Fibroblast of lung (primary cell): ENCODE measurements at regions not wholly inside any gene's neighbourhood (a gene's known extent, or its start where the extent isn't known, plus 50 kb on each side); places are given as distances from the start of the nearest gene placed in this dataset.
"Not testable (repeated sequence)": the region's sequence is repeated elsewhere in the genome, so short reads cannot be mapped to it uniquely, and the experiment has no call there.

Experiments used
- DNase-seq, 2 donors: peaks; one replicate each; pipeline versions ENCODE4 v3.0.0 to v3.0.0-alpha.2; 2010; ENCODE audit warnings: low read depth in 2 of 2
- H2AFZ ChIP-seq: 2 replicates; pipeline ENCODE4 v1.5.1; 2012; ENCODE audit warnings: low read length, control low read depth, inconsistent platforms
- H3K27ac ChIP-seq: 2 replicates; pipeline ENCODE4 v1.5.1; 2011; ENCODE audit warnings: low read length, control low read depth; ENCODE audit not compliant: insufficient read depth
- H3K27me3 ChIP-seq: 2 replicates; pipeline ENCODE4 v1.5.1; 2011; ENCODE audit warnings: mild to moderate bottlenecking, low read length; ENCODE audit not compliant: control insufficient read depth, insufficient read depth
- H3K36me3 ChIP-seq: 2 replicates; pipeline ENCODE4 v1.5.1; 2011; ENCODE audit warnings: low read length; ENCODE audit not compliant: control insufficient read depth, insufficient read depth
- H3K4me1 ChIP-seq: 2 replicates; pipeline ENCODE4 v1.5.1; 2011; ENCODE audit warnings: low read length; ENCODE audit not compliant: control insufficient read depth, insufficient read depth; ENCODE audit errors: extremely low read depth
- H3K4me2 ChIP-seq: 2 replicates; pipeline ENCODE4 v1.5.1; 2011; ENCODE audit warnings: low read length, control low read depth; ENCODE audit not compliant: insufficient read depth; ENCODE audit errors: extremely low read depth
- H3K4me3 ChIP-seq, 4 experiments: fragments of 200-600 bp in 1 of 4; sonication (generic) in 1 of 4; replicated peaks in 1 of 4; 2 replicates each; pipeline ENCODE4 v1.5.1; 2011 to 2016; ENCODE audit warnings: low read length in 4 of 4, low read depth in 3 of 4, mild to moderate bottlenecking in 3 of 4, control low read depth in 2 of 4, inconsistent platforms in 1 of 4, mixed read lengths in 1 of 4; ENCODE audit not compliant: insufficient read depth in 1 of 4; ENCODE audit errors: control extremely low read depth in 1 of 4
- H3K79me2 ChIP-seq: 2 replicates; pipeline ENCODE4 v1.5.1; 2012; ENCODE audit warnings: mild to moderate bottlenecking, low read length, inconsistent platforms; ENCODE audit not compliant: control insufficient read depth, insufficient read depth
- H3K9ac ChIP-seq: 2 replicates; pipeline ENCODE4 v1.5.1; 2011; ENCODE audit warnings: mild to moderate bottlenecking, low read length, control low read depth; ENCODE audit not compliant: insufficient read depth
- H3K9me3 ChIP-seq: 2 replicates; pipeline ENCODE4 v1.5.1; 2012; ENCODE audit warnings: low read depth, low read length; ENCODE audit not compliant: control insufficient read depth, insufficient read depth
- H4K20me1 ChIP-seq: 2 replicates; pipeline ENCODE4 v1.5.1; 2011; ENCODE audit warnings: low read length; ENCODE audit not compliant: control insufficient read depth, insufficient read depth; ENCODE audit errors: extremely low read depth
- EZH2 ChIP-seq: IDR thresholded peaks from 2 replicates; pipeline ENCODE4 v1.5.1; 2012; ENCODE audit warnings: low read length, control low read depth, mild to moderate bottlenecking; ENCODE audit errors: missing control alignments
- TF ChIP-seq, protein P1 (sequence below), 2 donors: IDR thresholded peaks in 1 of 2; conservative IDR thresholded peaks in 1 of 2; 1 replicate in 1 of 2; 2 replicates in 1 of 2; pipeline ENCODE4 v1.5.1; 2011 to 2012; ENCODE audit warnings: low read length in 2 of 2, control low read depth in 1 of 2, inconsistent platforms in 1 of 2, low read depth in 1 of 2, mild to moderate bottlenecking in 1 of 2

DNA sequence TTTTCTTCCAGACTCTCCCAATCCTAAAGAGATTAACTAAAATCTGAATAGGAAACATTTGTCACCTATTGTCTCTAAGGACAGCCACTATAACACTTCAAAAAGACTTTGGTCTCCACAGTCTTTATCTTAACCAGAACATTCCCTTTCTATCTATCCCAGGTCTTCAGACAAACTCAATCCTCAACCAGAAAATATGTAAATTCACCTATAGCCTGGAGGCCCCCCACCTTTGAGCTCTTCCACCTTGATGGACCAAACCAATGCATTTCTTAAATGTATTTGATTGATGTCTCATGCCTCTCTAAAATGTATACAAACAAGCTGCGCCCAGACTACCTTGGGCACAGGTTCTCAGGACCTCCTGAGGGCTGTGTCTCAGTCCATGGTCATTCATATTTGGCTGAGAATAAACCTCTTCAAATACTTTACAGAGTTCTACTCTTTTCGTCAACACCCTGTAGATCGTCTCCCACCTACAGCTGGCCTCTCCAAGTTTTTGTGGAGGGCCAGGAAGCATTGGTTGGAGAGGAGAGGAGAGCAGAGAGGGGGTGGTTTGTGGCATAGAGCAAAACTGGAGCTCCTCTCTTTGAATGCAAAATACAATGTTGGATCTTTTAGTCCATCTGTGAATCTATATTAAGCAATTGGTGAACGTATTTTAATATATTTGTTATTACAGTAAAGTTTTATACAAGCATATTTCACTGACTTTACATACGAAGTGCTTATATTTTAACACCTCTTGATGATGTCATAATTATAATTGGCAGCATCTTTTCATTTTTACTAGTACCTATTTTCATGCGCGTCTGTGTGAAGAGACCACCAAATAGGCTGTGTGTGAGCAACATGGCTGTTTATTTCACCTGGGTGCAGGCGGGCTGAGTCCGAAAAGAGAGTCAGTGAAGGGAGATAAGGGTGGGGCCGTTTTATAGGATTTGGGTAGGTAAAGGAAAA, 230.7 kb upstream of the DUSP10 start:
- Histone ChIP-seq H4K20me1 (no peaks in the 10 kb centered on the region), H3K36me3 (no peaks in the 10 kb centered on the region), H3K4me3 (no peak overlapping the region), H3K4me2 (no peak overlapping the region), H3K9ac (no peak overlapping the region), H2AFZ (no peak overlapping the region), H3K4me1 (no peaks in the 10 kb centered on the region), H3K27ac (no peak overlapping the region), H3K79me2 (no peaks in the 10 kb centered on the region), H3K27me3 (no peaks in the 10 kb centered on the region), H3K9me3 (no peaks in the 10 kb centered on the region)
- TF ChIP-seq, protein P1, sequence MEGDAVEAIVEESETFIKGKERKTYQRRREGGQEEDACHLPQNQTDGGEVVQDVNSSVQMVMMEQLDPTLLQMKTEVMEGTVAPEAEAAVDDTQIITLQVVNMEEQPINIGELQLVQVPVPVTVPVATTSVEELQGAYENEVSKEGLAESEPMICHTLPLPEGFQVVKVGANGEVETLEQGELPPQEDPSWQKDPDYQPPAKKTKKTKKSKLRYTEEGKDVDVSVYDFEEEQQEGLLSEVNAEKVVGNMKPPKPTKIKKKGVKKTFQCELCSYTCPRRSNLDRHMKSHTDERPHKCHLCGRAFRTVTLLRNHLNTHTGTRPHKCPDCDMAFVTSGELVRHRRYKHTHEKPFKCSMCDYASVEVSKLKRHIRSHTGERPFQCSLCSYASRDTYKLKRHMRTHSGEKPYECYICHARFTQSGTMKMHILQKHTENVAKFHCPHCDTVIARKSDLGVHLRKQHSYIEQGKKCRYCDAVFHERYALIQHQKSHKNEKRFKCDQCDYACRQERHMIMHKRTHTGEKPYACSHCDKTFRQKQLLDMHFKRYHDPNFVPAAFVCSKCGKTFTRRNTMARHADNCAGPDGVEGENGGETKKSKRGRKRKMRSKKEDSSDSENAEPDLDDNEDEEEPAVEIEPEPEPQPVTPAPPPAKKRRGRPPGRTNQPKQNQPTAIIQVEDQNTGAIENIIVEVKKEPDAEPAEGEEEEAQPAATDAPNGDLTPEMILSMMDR (conservative IDR thresholded peaks at IDR 0.05 in 1 of 2, IDR thresholded peaks at IDR 0.05 in 1 of 2; ENCODE audit: low read depth in 1 of 2, low read length in 2 of 2): no peak
- no peak for TF ChIP-seq EZH2
- no peak for DNase-seq

DNA sequence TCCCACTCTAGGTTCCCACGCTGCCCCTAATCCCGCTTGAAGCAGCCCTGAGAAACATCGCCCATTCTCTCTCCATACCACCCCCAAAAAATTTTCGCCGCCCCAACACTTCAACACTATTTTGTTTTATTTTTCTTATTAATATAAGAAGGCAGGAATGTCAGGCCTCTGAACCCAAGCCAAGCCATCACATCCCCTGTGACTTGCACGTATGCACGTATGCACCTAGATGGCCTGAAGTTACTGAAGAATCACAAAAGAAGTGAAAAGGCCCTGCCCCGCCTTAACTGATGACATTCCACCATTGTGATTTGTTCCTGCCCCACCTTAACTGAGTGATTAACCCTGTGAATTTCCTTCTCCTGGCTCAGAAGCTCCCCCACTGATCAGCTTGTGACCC, 229.1 kb upstream of the DUSP10 start:
- not testable (repeated sequence) for H3K36me3 ChIP-seq, H3K9ac ChIP-seq, H3K9me3 ChIP-seq, H4K20me1 ChIP-seq, H2AFZ ChIP-seq, DNase-seq, H3K79me2 ChIP-seq, H3K4me1 ChIP-seq, H3K4me2 ChIP-seq, H3K4me3 ChIP-seq, H3K27me3 ChIP-seq, H3K27ac ChIP-seq

DNA sequence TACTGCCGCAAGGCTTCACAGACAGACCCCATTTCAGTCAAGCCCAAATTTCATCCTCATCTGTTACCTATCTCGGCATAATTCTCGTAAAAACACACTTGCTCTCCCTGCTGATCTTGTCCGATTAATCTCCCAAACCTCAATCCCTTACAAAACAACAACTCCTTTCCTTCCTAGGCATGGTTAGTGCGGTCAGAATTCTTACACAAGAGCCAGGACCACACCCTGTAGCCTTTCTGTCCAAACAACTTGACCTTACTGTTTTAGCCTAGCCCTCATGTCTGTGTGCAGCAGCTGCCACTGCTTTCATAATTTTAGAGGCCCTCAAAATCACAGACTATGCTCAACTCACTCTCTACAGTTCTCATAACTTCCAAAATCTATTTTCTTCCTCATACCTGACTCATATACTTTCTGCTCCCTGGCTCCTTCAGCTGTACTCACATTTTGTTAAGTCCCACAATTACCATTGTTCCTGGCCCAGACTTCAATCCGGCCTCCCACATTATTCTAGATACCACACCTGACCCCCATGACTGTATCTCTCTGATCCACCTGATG, 227.5 kb upstream of the DUSP10 start:
- not testable (repeated sequence) for H3K4me1 ChIP-seq, H2AFZ ChIP-seq, H3K4me3 ChIP-seq, H3K27ac ChIP-seq, H3K9ac ChIP-seq, H3K79me2 ChIP-seq, H3K9me3 ChIP-seq, H3K4me2 ChIP-seq, DNase-seq, H3K27me3 ChIP-seq, H4K20me1 ChIP-seq, H3K36me3 ChIP-seq

DNA sequence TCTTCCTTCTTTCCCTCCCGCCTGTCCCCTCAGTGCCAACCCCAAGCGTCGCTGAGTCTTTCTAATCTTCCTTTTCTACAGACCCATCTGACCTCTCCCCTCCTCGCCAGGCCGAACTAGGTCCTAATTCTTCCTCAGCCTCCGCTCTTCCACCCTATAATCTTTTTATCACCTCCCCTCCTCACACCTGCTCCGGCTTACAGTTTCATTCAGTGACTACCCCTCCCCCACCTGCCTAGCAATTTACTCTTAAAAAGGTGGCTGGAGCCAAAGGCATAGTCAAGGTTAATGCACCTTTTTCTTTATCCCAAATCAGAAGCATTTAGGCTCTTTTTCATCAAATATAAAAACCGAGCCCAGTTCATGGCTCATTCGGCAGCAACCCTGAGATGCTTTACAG, 225.6 kb upstream of the DUSP10 start:
- H3K27me3 ChIP-seq, H3K79me2 ChIP-seq, H2AFZ ChIP-seq: not testable (repeated sequence)

DNA sequence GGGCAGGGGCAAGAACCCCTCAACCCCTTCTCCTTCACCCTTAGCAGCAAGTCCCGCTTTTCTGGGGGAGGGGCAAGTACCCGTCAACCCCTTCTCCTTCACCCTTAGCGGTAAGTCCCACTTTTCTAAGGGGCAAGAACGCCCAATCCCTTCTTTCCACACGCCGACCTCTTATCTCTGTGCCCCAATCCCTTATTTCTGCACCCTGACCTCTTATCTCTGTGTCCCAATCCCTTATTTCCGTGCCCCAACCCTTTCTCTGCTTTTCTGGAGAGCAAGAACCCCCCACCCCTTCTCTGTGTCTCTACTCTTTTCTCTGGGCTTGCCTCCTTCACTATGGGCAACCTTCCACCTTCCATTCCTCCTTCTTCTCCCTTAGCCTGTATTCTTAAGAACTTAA, 225.0 kb upstream of the DUSP10 start:
- not testable (repeated sequence) for H3K9ac ChIP-seq, H3K36me3 ChIP-seq, H3K9me3 ChIP-seq, H3K27me3 ChIP-seq, H3K27ac ChIP-seq, H3K4me1 ChIP-seq, H3K79me2 ChIP-seq, H3K4me2 ChIP-seq, H2AFZ ChIP-seq, DNase-seq, H4K20me1 ChIP-seq, H3K4me3 ChIP-seq

More for the DNA sequence above, 225.6 kb upstream of the DUSP10 start:
- not testable (repeated sequence) for H3K4me3 ChIP-seq, H3K27ac ChIP-seq, H3K36me3 ChIP-seq, H3K4me2 ChIP-seq, H4K20me1 ChIP-seq, H3K4me1 ChIP-seq, DNase-seq, H3K9me3 ChIP-seq, H3K9ac ChIP-seq

DNA sequence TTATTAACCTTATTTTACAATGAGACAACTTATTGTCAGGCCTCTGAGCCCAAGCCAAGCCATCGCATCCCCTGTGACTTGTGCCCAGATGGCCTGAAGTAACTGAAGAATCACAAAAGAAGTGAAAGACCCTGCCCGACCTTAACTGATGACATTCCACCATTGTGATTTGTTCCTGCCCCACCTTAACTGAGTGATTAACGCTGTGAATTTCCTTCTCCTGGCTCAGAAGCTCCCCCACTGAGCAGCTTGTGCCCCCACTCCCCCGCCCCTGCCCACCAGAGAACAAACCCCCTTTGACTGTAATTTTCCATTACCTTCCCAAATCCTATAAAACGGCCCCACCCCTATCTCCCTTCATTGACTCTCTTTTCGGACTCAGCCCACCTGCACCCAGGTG, 224.0 kb upstream of the DUSP10 start:
- not testable (repeated sequence) for H3K4me1 ChIP-seq, DNase-seq, H4K20me1 ChIP-seq, H3K27me3 ChIP-seq, H3K9ac ChIP-seq, H2AFZ ChIP-seq, H3K27ac ChIP-seq, H3K4me3 ChIP-seq, H3K9me3 ChIP-seq, H3K4me2 ChIP-seq, H3K36me3 ChIP-seq, H3K79me2 ChIP-seq
